K562 (cell line): ENCODE measurements at regions not wholly inside any gene's neighbourhood (a gene's known extent, or its start where the extent isn't known, plus 50 kb on each side); places are given as distances from the start of the nearest gene placed in this dataset.

Source experiments
- ATAC-seq: fragments of 200-7000 bp; cut with Tn5 transposase; 3 replicates; pipeline ENCODE4 v1.9.1; 2020; ENCODE audit warnings: moderate library complexity
- BruUV-seq: library from RNA; stranded (reverse); fragments of 400-500 nt; replicated peaks from 2 replicates; lab custom pipeline; 2021; lab: Mats Ljungman, UMichigan
- CTCF ChIA-PET: fragments of 300-600 bp; formaldehyde crosslinking; extraction: SDS; loops from one replicate; lab custom pipeline; 2021; ENCODE audit warnings: low intra/inter-chr PET ratio; lab: Yijun Ruan, JAX
- POLR2A ChIA-PET: fragments of 300-600, 350-650 bp; sonication (Branson Sonifier 250); formaldehyde crosslinking; extraction: SDS; loops from one replicate; lab custom pipeline; 2021; ENCODE audit warnings: antibody characterized with exemption, inconsistent platforms; lab: Yijun Ruan, JAX
- DNase-seq, 4 experiments: peaks; one replicate each; pipeline versions ENCODE4 v3.0.0 to v3.0.0-alpha.2; 2011 to 2018; ENCODE audit warnings: low spot score in 3 of 4, mixed read lengths in 3 of 4; ENCODE audit errors: extremely low read depth in 1 of 4
- FAIRE-seq: peaks from 2 replicates; lab custom pipeline; 2011; peaks lifted over from hg19 to GRCh38; lab: Jason Lieb, UNC
- H2AFZ ChIP-seq: 2 replicates; pipeline ENCODE4 v1.6.0; 2011; ENCODE audit warnings: low read depth, low read length, control low read depth, inconsistent platforms
- H3K27ac ChIP-seq: fragments of 200-600 bp; 3 replicates; pipeline ENCODE4 v1.8.0; 2011; ENCODE audit warnings: low read depth, mild to moderate bottlenecking, control low read depth, inconsistent platforms, low read length, moderate library complexity, mixed read lengths; ENCODE audit errors: extremely low read depth
- H3K27me3 ChIP-seq, 2 experiments: fragments of 300-600 bp in 1 of 2; 2 replicates in 1 of 2; 3 replicates in 1 of 2; pipeline versions ENCODE4 v1.6.0 to v1.8.0; 2011; ENCODE audit warnings: inconsistent platforms in 2 of 2, low read length in 2 of 2, mild to moderate bottlenecking in 1 of 2, mixed read lengths in 1 of 2, moderate library complexity in 1 of 2; ENCODE audit not compliant: control insufficient read depth in 2 of 2, insufficient read depth in 2 of 2
- H3K36me3 ChIP-seq: fragments of 300-600 bp; 3 replicates; pipeline ENCODE4 v1.8.0; 2011; ENCODE audit warnings: mild to moderate bottlenecking, low read length, inconsistent platforms; ENCODE audit not compliant: control insufficient read depth, insufficient read depth
- H3K4me1 ChIP-seq, 2 experiments: fragments of 200-600 bp in 1 of 2; replicated peaks in 1 of 2; 2 replicates in 1 of 2; 3 replicates in 1 of 2; pipeline versions ENCODE4 v1.5.1 to v1.8.0; 2011; ENCODE audit warnings: inconsistent platforms in 2 of 2, low read length in 2 of 2, mild to moderate bottlenecking in 1 of 2, mixed read lengths in 1 of 2, moderate library complexity in 1 of 2; ENCODE audit not compliant: control insufficient read depth in 2 of 2, insufficient read depth in 2 of 2
- H3K4me2 ChIP-seq: 2 replicates; pipeline ENCODE4 v1.6.1; 2011; ENCODE audit warnings: low read length, control low read depth, inconsistent platforms, mixed read lengths; ENCODE audit not compliant: insufficient read depth
- H3K4me3 ChIP-seq: fragments of 200-600 bp; sonication (generic), shearing (Covaris generic); 2 replicates; pipeline ENCODE4 v1.5.1; 2016; ENCODE audit warnings: control low read depth, inconsistent platforms
- H3K79me2 ChIP-seq: fragments of 200-600 bp; 3 replicates; pipeline ENCODE4 v1.8.0; 2011; ENCODE audit warnings: low read length, inconsistent platforms; ENCODE audit not compliant: control insufficient read depth, insufficient read depth
- H3K9ac ChIP-seq, 2 experiments: 2 replicates each; pipeline versions ENCODE4 v1.6.0 to v1.6.1; 2011; ENCODE audit warnings: low read depth in 2 of 2, low read length in 2 of 2, control low read depth in 1 of 2, inconsistent platforms in 1 of 2, mild to moderate bottlenecking in 1 of 2, mixed read lengths in 1 of 2; ENCODE audit not compliant: insufficient read depth in 1 of 2
- H3K9me1 ChIP-seq: one replicate; pipeline ENCODE4 v1.6.0; 2011; ENCODE audit warnings: inconsistent platforms, mild to moderate bottlenecking, low read length, moderate library complexity; ENCODE audit not compliant: control insufficient read depth, insufficient read depth
- H3K9me3 ChIP-seq: replicated peaks from 2 replicates; pipeline ENCODE4 v1.5.1; 2011; ENCODE audit warnings: low read depth, low read length, inconsistent platforms; ENCODE audit not compliant: control insufficient read depth, insufficient read depth
- H4K20me1 ChIP-seq: replicated peaks from 2 replicates; pipeline ENCODE4 v1.6.1; 2011; ENCODE audit warnings: low read length, inconsistent platforms, mixed read lengths; ENCODE audit not compliant: control insufficient read depth, insufficient read depth
- SP1 ChIP-seq: sonication (generic); formaldehyde crosslinking; IDR thresholded peaks from 2 replicates; pipeline ENCODE4 v1.8.1; 2022; ENCODE audit warnings: mild to moderate bottlenecking, missing genetic modification reagents
- TCF15 ChIP-seq: fragments of 250-450 bp; sonication (Bioruptor Pico); IDR thresholded peaks from 2 replicates; pipeline ENCODE4 v1.8.0; 2022; ENCODE audit warnings: moderate library complexity, mild to moderate bottlenecking, inconsistent platforms
- ZBED1 ChIP-seq: IDR thresholded peaks from 2 replicates; pipeline ENCODE4 v1.6.1; 2014
- ZMIZ1 ChIP-seq, 2 experiments: fragments of 150-350 bp in 1 of 2; IDR thresholded peaks; 2 replicates each; pipeline ENCODE4 v1.6.1; 2012 to 2016; ENCODE audit warnings: low read depth in 2 of 2, low read length in 2 of 2, mild to moderate bottlenecking in 1 of 2, moderate library complexity in 1 of 2
- in situ Hi-C: fragments of 300-500 bp; cut with MboI; formaldehyde crosslinking; loops from 4 replicates; pipeline ENCODE4 v1.15.0; 2018; ENCODE audit warnings: inconsistent platforms, mixed read lengths
- intact Hi-C: fragments of 100-400 bp; cut with micrococcal nuclease; formaldehyde crosslinking; loops from 2 replicates; pipeline ENCODE4 v1.14.2; 2022
- TF ChIP-seq, protein P1 (sequence below): sonication (generic); formaldehyde crosslinking; IDR thresholded peaks from 2 replicates; pipeline ENCODE4 v1.8.1; 2023; ENCODE audit warnings: mild to moderate bottlenecking, missing genetic modification reagents, moderate library complexity
- TF ChIP-seq, protein P2 (sequence below): fragments of 450-650 bp; IDR thresholded peaks from 2 replicates; pipeline ENCODE4 v1.6.1; 2016; ENCODE audit warnings: mild to moderate bottlenecking, moderate library complexity

DNA sequence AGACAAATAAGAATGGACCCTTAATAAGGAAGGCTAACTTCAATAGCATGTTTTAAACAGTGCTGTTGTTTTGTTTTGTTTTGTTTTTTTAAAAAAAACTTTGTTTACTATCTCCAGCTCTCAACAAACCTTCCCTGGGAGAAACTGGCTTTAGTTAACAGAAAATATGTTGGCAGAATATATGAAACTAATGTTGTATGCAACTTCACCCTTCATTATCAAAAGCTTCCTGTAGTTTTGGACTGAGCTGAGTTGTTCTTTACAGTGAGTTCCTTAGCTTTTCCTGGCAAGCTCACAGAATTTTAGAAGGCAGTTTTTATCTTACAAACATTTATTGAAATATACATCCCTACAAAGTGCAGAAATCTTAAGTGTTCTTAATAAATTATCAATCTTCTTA is 2480.7 kb upstream of the PCDH20 start:
- POLR2A ChIA-PET = no interaction called here
- BruUV-seq = no TSS peak
- in situ Hi-C loops = no loop called here
- TF ChIP-seq, protein P1, sequence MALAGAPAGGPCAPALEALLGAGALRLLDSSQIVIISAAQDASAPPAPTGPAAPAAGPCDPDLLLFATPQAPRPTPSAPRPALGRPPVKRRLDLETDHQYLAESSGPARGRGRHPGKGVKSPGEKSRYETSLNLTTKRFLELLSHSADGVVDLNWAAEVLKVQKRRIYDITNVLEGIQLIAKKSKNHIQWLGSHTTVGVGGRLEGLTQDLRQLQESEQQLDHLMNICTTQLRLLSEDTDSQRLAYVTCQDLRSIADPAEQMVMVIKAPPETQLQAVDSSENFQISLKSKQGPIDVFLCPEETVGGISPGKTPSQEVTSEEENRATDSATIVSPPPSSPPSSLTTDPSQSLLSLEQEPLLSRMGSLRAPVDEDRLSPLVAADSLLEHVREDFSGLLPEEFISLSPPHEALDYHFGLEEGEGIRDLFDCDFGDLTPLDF (CRISPR knock-in tag) = no peak
- TF ChIP-seq ZBED1 (no peak), TCF15 (no peak), SP1 (CRISPR knock-in tag) (no peak), ZMIZ1 (IDR thresholded peaks at IDR 0.05; ENCODE audit: low read depth in 2 of 2, low read length in 2 of 2) (no peak)
- TF ChIP-seq, protein P2, sequence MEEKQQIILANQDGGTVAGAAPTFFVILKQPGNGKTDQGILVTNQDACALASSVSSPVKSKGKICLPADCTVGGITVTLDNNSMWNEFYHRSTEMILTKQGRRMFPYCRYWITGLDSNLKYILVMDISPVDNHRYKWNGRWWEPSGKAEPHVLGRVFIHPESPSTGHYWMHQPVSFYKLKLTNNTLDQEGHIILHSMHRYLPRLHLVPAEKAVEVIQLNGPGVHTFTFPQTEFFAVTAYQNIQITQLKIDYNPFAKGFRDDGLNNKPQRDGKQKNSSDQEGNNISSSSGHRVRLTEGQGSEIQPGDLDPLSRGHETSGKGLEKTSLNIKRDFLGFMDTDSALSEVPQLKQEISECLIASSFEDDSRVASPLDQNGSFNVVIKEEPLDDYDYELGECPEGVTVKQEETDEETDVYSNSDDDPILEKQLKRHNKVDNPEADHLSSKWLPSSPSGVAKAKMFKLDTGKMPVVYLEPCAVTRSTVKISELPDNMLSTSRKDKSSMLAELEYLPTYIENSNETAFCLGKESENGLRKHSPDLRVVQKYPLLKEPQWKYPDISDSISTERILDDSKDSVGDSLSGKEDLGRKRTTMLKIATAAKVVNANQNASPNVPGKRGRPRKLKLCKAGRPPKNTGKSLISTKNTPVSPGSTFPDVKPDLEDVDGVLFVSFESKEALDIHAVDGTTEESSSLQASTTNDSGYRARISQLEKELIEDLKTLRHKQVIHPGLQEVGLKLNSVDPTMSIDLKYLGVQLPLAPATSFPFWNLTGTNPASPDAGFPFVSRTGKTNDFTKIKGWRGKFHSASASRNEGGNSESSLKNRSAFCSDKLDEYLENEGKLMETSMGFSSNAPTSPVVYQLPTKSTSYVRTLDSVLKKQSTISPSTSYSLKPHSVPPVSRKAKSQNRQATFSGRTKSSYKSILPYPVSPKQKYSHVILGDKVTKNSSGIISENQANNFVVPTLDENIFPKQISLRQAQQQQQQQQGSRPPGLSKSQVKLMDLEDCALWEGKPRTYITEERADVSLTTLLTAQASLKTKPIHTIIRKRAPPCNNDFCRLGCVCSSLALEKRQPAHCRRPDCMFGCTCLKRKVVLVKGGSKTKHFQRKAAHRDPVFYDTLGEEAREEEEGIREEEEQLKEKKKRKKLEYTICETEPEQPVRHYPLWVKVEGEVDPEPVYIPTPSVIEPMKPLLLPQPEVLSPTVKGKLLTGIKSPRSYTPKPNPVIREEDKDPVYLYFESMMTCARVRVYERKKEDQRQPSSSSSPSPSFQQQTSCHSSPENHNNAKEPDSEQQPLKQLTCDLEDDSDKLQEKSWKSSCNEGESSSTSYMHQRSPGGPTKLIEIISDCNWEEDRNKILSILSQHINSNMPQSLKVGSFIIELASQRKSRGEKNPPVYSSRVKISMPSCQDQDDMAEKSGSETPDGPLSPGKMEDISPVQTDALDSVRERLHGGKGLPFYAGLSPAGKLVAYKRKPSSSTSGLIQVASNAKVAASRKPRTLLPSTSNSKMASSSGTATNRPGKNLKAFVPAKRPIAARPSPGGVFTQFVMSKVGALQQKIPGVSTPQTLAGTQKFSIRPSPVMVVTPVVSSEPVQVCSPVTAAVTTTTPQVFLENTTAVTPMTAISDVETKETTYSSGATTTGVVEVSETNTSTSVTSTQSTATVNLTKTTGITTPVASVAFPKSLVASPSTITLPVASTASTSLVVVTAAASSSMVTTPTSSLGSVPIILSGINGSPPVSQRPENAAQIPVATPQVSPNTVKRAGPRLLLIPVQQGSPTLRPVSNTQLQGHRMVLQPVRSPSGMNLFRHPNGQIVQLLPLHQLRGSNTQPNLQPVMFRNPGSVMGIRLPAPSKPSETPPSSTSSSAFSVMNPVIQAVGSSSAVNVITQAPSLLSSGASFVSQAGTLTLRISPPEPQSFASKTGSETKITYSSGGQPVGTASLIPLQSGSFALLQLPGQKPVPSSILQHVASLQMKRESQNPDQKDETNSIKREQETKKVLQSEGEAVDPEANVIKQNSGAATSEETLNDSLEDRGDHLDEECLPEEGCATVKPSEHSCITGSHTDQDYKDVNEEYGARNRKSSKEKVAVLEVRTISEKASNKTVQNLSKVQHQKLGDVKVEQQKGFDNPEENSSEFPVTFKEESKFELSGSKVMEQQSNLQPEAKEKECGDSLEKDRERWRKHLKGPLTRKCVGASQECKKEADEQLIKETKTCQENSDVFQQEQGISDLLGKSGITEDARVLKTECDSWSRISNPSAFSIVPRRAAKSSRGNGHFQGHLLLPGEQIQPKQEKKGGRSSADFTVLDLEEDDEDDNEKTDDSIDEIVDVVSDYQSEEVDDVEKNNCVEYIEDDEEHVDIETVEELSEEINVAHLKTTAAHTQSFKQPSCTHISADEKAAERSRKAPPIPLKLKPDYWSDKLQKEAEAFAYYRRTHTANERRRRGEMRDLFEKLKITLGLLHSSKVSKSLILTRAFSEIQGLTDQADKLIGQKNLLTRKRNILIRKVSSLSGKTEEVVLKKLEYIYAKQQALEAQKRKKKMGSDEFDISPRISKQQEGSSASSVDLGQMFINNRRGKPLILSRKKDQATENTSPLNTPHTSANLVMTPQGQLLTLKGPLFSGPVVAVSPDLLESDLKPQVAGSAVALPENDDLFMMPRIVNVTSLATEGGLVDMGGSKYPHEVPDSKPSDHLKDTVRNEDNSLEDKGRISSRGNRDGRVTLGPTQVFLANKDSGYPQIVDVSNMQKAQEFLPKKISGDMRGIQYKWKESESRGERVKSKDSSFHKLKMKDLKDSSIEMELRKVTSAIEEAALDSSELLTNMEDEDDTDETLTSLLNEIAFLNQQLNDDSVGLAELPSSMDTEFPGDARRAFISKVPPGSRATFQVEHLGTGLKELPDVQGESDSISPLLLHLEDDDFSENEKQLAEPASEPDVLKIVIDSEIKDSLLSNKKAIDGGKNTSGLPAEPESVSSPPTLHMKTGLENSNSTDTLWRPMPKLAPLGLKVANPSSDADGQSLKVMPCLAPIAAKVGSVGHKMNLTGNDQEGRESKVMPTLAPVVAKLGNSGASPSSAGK = no peak

More for the DNA sequence above, 2480.7 kb upstream of the PCDH20 start:
- H3K9ac ChIP-seq = no peak overlapping the region
- CTCF ChIA-PET = no interaction called here
- no peak overlapping the region for H2AFZ ChIP-seq
- FAIRE-seq (no peak), DNase-seq (no peak), ATAC-seq (no peak)
- H3K27ac ChIP-seq = no peak overlapping the region
- H3K9me1 ChIP-seq = no peaks in the 10 kb centered on the region
- H3K4me2 ChIP-seq = no peak overlapping the region
- H3K4me3 ChIP-seq = no peak overlapping the region
- H3K4me1 ChIP-seq = no peaks in the 10 kb centered on the region
- no peaks in the 10 kb centered on the region for H3K79me2 ChIP-seq
- H3K36me3 ChIP-seq = no peaks in the 10 kb centered on the region
- no peaks in the 10 kb centered on the region for H3K27me3 ChIP-seq
- no peaks in the 10 kb centered on the region for H4K20me1 ChIP-seq
- intact Hi-C loops = no loop called here
- H3K9me3 ChIP-seq = no peaks in the 10 kb centered on the region
